ENCODE measurements at regions not wholly inside any gene's neighbourhood (a gene's known extent, or its start where the extent isn't known, plus 50 kb on each side); places are given as distances from the start of the nearest gene placed in this dataset.

DNA sequence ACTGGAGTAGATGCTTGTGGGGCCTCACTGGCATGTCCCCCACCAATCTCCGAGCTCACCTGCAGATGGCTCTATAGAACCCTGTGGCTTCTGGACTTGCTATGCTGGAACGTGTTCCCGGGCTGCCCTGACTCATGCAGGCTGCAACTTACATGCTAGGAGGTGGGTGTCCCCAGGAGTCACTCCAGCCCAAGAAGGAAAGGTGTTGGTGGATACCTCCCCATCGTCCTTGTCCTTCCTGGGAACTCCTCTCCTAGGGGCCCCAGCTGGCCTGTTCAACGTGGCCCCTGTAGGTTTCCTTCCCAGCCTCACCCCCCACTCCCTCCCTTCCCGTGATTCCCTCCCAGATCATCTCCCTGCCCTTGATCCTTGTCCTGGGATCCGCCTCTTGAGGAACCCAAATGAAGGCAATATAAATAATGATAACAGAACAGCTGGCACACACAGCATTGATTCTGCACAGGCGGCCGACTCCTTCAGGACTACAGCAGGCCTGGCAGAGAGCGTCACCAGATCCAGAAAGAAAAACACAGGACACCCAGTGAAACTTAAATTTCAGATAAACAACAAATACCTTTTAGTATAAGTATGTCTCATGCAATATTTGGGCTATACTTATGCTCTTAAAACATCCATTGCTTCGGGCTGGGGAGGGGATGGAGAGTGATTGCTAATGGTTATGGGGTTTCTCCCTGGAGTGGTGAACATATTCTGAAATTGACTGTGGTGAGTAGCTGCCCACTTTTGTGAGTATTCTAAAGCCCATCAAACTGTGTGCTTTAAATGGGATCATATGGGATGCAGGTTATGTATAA is 221.1 kb upstream of the GSE1 start:
- DNase-seq (ENCODE audit: low spot score), result no peak

DNA sequence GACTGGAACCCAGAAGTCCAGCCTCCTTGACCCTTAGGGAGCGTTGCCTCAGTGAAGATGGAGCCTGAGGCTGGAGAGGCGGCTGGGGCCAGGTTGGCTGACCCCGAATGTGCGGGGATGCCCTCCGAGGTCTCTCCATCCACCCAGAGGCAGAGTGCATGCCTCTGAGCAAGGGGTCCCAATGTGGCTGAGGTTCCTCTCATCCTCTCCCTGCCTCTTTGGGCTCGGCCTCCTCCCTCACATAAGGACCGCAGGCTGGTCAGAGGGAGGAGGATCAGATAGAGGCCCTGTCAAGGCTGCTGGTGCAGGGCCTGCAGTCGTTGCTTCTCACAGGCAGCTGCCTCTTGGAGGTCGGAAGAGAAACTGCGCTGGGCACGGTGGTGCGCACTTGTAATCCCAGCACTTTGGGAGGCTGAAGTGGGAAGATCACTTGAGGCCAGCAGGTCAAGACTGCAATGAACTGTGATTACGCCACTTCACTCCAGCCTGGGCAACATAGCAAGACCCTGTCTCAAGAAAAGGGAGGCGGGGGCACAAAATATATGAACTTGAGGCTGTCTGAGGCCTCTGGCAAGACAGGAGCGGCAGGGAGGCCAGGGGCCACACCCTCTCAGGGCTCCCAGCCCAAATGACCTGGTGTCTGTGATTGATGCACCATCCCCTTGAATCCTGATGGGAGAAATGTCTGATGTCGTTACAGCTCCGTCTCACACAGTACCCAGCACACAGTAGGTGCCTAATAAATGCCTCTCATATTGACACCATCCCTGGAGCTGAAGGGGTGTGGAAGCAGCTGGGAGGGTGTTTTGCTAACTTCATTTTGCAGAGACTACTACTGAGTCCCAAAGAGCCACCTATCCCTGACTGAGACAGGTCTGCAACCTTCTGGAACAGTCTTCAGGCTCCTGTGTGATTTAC is 220.1 kb upstream of the GSE1 start:
- no peak for DNase-seq (ENCODE audit: low spot score)

DNA sequence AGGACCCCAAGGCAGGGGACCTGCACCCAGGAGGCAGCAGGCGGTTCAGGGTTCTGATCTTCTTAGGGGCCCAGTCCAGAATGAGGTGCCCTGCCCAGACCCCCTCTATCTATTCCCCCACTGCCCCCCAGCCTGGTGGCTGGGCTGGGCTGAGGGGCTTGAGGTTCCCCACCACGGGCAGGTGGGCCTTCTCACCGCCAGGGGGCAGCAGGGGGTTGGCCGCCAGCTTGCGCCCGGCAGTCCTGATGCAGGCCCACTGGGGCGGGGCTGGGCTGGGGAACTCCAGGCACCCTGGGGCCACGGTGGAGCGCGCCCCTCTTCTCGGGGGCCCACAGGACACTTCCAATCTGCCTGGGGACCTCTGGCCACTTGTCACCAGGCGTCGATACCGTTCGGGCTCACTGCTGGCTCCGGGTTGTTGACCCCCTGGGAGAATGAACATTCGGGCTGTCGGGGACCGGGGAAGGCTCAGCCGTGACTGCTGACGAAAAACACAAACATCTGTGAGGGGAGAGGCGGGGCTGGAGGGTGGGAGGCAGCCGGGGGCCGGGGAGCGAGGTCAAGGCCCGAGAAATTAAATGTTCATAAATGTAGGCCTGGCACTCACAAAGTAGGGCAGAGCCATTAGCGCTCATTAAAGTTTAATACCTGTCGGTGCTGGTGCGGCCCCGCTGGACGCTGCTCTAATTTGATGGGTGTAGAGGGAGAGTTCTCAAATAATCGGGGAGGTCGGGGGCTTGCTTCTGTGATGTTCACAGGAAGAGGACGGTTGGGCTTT is 219.3 kb upstream of the GSE1 start:
- peak; percentile 73 for DNase-seq (ENCODE audit: low spot score)

DNA sequence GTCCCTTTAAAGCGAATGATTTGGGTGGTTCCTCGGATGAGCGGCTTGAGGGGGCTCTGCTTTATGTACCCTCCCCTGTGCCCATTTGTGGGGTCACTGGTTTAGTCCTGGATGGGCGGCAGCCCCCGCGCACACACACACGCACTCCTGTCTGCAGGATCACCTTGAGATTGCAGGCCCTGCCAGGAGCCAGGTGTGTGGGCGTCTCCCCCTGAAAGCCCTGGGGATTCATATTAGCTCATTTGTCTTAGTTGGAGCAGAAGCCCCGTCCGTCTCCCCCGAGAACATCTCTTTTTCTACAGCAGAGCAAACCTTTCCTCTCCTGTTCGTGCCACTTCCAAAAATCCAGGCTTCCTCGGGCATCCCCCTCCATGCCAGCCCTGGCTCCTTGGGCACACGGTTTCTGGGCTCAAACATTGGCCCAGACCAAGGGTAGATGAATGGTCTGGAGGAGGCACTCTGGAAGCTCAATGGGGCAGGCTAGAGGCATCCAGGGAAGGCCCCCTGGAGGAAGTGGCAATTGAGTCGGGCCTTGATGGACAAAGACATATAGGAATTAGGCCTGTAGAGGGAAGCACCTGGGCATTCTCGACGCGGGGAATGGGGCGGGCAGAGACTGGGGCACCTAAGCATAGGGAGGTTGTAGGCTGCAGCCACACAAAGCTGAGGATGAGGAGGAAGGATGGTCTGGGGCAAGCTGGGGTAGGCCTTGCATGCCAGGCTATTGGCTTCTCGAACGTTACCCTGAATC is 218.5 kb upstream of the GSE1 start:
- no peak for DNase-seq (ENCODE audit: low spot score)

DNA sequence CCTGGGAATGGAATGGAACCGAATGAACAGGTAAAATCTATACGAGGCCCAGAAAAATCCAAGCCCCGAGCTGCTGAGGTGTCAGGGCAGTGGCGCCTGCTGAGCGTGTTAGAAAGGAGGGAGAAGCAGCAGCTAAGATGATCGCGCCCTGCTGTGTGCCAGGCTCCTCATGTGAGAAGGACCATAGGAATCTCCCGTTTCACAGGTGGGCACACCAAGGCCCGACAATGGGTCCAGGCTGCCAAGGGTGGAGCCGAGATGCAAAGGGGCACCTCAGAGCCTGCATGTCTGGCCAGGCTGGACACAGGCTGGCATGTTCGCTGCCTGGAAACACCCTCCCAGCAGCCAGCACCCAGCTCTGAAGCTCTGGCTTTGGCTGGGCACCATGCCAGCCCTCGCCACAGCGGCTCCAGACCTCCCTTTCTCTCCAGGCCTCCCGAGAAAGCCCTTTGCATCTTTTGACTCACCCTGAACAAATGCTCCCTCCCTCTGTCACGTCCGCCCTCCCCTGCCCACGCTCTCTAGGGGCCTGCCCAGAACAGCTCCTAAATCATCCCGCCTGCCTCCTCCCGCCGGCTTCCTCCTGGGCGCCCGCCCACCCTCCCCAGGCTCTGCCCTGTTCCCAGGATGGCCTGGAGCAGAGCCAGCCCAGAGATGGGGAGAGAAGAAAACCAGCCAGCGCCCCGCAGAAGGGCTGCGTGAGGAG is 217.8 kb upstream of the GSE1 start:
- no peak for DNase-seq (ENCODE audit: low spot score)

DNA sequence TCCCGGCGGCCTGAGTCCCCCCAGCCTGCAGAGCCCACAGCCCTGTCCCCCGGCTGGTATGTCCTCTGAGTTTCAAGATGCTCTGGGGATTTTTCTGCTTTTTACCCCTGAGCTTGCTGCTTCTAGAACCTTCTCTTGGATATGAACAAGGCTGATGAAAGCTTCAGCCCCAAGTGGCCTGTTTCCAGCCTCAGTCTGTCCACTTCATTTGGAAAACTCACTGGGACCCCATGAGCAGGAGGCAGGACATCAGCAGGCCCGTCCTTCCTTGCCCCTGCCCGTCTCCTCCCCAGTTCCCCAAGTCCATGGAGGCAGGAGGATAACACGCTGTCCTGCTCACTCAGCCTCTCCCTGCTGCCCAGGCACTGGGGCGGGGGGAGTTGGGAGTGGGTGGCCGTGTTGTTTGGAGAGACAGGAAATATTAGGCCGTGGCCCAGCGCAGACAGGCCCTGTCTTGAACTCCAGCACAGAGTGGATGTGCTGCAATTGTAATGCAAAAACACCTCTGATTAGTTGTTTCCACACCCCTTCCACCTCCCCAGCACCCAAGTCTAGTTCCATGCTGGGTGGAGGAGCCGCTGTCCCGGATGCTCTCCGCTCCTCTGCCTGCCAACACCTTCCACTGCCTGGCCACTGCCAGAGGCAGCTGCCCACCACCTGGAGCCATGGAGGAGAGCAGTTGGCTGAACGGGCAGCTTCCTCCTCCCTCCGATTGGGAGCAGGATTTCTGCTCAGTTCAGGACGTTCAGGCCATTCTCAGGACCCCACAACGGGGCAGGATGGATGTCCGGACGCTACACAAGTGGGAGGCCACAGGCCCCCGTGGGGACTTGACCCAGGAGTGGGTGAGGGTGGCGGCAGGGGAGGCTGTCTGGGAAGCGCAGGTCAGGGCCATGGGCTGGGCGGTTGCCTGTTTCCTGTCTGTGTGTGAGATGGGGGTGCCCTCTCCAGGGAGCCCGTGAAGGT is 216.9 kb upstream of the GSE1 start:
- DNase-seq (ENCODE audit: low spot score), result no peak

DNA sequence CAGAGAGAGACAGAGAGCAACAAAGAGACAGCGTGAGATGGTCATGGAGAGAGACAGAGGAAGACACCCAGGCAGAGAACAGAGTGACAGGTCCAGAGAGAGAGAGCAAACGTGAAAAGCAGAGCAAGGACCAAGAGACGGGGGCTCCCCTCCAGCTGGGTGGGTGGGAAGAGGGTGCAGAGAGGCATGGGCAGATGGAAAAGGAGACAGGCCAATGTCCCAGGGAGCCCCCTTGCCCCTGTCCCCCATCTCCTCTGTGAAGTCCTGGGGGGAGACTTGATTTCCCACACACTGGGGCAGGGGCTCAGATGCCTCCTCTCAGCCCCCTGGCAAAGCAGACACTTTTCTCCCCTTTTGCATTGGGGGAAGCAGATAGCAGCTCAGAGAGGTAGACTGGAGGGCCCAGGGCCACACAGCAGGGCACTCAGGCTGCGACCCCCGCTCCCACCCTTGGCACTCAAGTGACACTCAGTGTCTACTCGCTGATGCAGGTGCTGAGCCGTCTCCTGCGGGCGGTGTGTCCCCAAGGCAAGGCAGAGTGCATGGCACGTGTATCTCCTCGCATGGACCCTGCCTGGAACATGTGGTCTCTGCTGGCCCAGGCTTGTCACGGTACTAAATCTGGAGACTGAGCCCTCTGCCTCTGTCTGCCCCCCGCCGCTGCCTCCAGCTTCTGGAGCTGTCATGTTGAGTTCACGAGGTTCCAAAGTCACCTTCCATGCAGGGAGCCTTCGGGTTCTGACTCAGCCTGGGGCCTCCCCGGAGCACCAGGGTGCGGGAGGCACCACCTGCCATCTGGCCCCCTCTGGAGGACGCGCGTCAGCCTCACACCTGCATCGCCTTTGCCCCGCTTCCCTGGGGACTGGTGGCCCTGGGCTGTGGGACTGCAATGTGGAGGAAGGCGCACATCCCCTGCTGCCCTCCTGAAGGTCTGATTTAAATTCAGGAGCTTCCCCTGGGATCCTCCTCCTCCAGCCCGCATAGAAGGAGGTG is 215.9 kb upstream of the GSE1 start:
- DNase-seq (ENCODE audit: low spot score), result no peak

DNA sequence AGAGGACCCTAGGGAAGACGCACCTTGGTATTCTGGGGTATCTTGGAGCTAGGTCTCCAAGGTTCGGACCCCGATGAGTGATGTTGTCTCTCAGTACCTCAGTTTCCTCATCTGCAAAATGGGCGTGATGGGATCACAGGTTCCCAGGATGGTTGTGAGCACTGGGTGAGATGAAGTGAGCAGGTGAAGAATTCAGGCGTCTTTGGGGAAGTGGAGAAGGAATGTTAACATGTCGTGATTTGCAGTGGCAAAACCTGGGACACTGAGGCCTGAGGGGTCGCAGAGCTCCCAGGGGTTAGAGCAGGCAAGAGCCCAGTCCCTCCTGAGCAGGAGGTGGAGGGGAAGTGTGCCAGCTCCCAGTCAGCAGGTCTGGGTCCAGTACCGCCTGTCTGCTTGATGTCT is 215.1 kb upstream of the GSE1 start:
- DNase-seq (ENCODE audit: low spot score), result no peak

DNA sequence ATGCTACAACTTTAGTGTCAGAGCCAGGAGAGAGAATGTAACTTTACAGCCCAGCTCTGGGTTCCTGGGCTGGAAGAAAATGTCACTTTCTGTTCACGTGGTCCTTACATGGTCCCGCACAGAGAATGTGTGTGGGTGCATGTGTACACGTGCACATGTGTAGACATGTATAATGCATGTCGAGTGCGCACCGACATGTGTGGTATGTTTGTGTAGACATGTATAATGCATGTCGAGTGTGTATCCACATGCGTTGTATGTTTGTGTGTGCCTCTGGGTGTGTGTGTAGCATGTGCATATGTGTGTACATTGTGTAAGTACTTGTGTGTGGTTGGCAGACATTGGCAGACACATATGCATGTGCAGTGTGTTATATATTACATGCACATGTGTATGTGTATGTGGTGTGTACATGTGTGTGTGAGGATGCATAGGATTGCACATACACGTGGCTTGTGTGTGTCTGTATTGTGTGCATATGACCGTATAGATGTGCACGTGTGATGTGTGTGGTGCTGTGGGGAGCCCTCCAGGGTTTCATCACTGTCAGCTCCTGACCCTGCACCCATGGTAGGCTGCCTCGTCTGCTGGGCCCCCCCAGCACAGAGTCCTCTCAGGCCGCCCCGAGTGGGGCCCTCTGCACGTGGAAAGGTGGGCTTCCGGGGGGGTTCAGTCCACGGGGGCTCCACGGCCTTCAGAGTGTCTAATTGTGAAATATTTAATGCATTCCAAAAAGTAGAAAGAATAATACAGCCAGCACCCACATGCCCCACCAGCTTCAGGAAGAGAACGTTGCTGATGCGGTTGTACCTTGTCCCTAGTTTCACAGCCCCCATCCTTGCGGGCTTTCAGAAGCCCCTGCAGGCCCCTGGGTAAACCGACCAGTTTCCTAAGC is 214.2 kb upstream of the GSE1 start:
- DNase-seq (ENCODE audit: low spot score), result no peak

DNA sequence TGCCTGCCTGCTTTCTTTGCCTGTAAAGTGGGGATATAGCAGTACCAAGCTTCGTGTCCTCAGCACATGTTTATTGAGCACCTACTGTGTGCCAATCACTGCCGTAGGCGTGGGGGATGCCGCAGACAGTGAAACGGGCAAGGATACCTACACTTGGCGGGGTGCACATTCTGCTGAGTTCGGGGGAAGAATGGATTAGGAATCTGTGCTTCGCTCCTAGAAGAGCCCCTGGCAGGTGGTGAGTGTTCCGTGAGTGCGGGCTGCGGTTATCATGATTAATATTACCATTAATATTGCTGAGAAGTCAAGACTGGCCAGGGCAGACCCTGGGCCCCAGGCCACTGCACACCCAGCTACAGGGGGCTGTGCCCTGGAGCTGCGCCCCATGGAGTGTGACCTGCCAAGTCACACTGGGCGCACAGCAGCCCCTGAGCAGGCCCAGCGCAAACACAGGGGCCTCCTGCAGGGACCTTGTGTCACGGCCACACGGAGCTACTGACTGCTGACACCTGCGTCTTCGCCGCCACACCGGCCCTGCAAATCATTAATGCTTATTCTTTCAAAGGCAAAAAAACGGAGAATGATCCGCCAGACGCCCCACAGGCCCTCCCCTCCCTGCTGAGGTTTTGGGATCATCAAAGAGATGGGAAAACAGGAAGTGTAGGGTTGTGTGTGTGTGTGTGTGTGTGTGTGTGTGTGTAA is 213.4 kb upstream of the GSE1 start:
- DNase-seq (ENCODE audit: low spot score), result no peak

DNA sequence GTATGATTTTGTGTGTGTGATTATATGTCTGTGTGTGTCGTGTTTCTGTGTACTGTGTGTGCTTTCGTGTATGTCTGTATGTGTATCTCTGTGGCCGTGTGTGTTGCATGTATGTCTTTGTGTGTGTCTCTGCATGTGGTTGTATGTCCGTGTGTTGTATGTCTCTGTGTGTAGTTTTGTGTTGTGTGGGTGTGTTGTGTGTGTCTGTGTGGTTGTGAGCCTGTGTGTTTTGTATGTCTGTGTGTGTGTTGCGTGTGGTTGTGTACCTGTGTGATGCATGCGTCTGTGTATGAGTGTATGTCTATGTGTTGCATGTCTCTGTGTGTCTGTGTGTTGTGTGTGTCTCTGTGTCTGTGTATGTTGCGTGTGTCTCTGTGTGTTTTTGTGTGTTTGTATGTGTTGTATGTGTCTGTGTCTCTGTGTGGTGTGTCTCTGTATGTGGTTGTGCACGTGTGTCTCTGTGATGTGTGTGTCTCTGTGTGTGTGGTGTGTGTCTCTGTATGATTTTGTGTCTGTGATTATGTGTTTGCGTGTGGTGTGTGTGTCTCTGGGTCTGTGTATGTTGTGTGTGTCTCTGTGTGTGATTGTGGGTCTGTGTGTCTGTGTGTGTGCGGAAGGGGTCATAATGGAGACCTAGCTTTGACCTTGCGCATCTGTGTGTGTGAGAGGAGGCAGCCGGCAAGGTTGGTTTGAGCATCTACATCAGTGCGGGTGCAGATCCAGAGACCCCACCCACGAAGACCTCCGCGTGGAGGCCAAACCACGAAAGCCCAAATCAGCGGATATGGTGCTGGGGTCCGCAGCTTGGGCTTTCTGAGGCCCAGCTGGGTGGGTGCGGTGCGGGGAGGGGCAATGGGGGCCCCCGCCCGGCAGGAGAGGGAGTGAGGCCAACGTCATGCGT is 212.6 kb upstream of the GSE1 start:
- no peak for DNase-seq (ENCODE audit: low spot score)

DNA sequence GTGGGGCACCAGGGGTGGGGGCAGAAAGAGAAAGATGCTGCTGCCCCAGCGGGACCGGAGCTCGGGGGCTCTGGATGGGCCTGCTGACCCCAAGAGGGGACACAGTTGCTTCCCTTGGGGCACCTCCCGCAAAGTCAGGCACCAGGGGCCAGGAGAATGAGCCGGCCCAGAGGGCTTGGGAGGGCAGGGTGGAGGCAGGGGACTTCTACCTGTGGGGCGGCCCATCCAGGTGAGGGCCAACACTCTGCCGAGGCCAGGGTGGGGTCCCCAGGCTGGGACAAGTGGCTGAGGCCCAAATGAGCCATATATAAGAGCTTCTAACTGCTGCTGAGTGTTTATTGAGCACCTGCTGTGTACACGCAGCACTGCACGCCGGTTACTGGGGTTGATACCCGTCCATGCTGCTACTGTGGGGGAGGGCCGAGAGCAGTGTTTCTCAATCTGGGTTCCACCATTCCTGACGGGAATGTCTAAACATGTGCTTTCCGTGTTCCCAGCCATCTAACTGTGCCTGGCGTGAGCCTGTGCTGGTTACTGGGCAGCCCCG is 211.7 kb upstream of the GSE1 start:
- DNase-seq (ENCODE audit: low spot score), result no peak

DNA sequence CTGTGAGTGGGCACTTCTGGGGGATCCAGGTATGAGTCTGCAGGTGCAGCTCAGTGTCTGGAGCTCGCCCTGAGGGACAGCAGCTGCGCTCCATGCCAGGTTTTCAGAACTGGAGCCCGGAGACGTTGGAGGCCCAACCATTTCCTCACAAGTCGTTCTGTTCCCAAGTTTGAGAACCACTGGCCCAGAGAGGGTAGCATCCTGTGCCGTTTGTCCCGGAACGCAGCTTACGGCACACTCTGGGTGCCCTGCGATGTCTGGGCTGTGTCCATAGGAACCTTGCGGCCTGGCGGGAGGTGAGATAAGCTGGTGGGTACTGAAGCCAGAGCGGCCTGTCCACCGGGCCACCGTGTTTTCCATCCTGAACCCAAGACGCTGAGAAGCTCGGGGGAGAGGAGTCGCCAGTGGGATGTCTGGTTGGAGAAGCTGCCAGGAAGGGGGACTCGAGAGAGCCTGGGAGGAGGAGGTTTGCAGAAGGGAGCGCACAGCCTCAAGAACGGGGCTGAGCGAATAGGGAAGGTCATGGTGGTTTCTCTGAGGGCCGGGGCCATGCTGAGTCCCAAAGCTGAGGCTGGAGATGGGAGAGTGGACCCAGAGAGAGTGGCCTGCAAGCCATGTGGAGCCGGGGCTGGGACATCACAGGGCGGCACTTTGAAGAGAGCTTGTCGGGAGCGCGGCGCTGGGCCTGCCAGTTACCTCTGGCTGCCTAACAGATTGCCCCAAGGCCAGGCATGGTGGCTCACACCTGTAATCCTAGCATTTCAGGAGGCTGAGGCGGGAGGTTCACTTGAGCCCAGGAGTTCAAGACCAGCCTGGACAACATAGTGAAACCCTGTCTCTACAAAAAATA is 211.0 kb upstream of the GSE1 start:
- no peak for DNase-seq (ENCODE audit: low spot score)

DNA sequence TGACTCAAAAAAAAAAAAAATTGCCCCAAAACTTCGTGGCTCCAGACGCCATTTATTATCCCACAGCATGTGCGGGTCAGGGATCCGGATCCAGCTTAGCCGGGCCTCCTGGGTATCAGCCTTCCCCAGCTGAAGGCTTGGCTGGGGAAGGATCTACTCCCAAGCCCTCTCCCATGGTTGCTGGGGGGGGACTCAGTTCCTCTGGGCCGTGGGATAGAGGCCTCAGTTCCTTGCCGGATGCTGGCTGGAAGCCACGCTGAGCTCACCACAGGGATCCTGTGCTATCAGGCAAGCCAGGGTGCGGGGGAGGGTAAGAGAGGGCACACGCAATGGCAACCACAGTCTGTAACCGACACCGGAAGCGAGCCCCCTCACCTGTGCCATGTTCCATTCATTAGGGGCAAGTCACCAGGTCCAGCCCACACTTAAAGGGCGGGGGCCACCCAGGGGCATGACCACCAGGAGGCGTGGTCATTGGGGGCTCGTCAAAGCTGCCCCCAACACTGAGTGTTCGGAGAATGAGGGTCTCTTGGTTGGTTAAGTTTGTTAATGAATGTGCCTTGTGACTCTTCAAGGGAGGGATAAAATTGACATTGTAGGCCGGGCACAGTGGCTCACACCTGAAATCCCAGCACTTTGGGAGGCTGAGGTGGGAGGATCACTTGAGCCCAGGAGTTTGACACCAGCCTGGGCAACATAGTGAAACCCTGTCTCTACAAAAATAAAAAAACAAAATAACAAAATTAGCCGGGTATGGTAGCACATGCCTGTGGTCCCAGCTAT is 210.0 kb upstream of the GSE1 start:
- no peak for DNase-seq (ENCODE audit: low spot score)

Data from hematopoietic multipotent progenitor cell treated with erythropoietin and hydrocortisone succinate and interleukin-3 and kit ligand, for 15 days (in vitro differentiated cells).